Ovary (tissue), 7 donors: ENCODE measurements at regions not wholly inside any gene's neighbourhood (a gene's known extent, or its start where the extent isn't known, plus 50 kb on each side); places are given as distances from the start of the nearest gene placed in this dataset.
"Not testable (repeated sequence)": the region's sequence is repeated elsewhere in the genome, so short reads cannot be mapped to it uniquely, and the experiment has no call there.

Source experiments
- DNase-seq, 5 donors: peaks; one replicate each; pipeline ENCODE4 v3.0.0-alpha.2; 2019 to 2020
- H3K27ac ChIP-seq, 2 donors: fragments of 200-600 bp; one replicate each; pipeline versions ENCODE4 v1.5.1 to v1.8.0; 2019 to 2022
- H3K27me3 ChIP-seq: fragments of 200-600 bp; one replicate; pipeline ENCODE4 v1.8.0; 2022
- H3K36me3 ChIP-seq: fragments of 200-600 bp; sonication (generic); one replicate; pipeline ENCODE4 v1.5.1; 2019
- H3K4me1 ChIP-seq: one replicate; pipeline ENCODE4 v1.8.1; 2013; ENCODE audit warnings: mild to moderate bottlenecking, moderate library complexity; ENCODE audit not compliant: insufficient read depth
- H3K4me3 ChIP-seq: fragments of 200-600 bp; sonication (generic); one replicate; pipeline ENCODE4 v1.5.1; 2017
- H3K9me3 ChIP-seq, 2 donors: fragments of 200-600 bp in 1 of 2; sonication (generic) in 1 of 2; one replicate each; pipeline versions ENCODE4 v1.5.1 to v1.8.1; 2013 to 2019; ENCODE audit warnings: mild to moderate bottlenecking in 1 of 2, moderate library complexity in 1 of 2
- EP300 ChIP-seq: sonication (generic); formaldehyde crosslinking; IDR thresholded peaks from one replicate; pipeline ENCODE4 v1.6.1; 2017; ENCODE audit warnings: antibody characterized with exemption
- POLR2A ChIP-seq: fragments of 450-650 bp; IDR thresholded peaks from one replicate; pipeline ENCODE4 v1.6.1; 2017; ENCODE audit warnings: antibody characterized with exemption, mild to moderate bottlenecking, moderate library complexity
- WGBS, 3 donors: extraction: QIAGEN DNeasy Blood & Tissue Kit in 1 of 3; methylation state at CpG; one replicate each; pipeline versions ENCODE4 v1.1.5 to v1.1.7; 2013 to 2017; 5-methylcytosine and 5-hydroxymethylcytosine counted together
- intact Hi-C, 4 donors: fragments of 100-400 bp; cut with DNase I; formaldehyde crosslinking; loops; one replicate each; pipeline versions ENCODE4 v1.11.0 to v1.15.1; 2022 to 2023
- TF ChIP-seq, protein P1 (sequence below), 3 donors: fragments of 450-650 bp in 2 of 3; fragments of 200-600 bp in 1 of 3; IDR thresholded peaks; one replicate each; pipeline versions ENCODE4 v1.5.1 to v1.8.0; 2016 to 2022; ENCODE audit warnings: antibody characterized with exemption in 3 of 3, mild to moderate bottlenecking in 1 of 3
- donor health status: DM: no; HTN: no; CAD: no; lungs with moderate emphysema.
- donor health status: DM: no; HTN: no; CAD: no.
- donor health status: Bipolar disorder and iron deficiency.
- donor health status: DM: no; HTN: no; CAD: no.
- donor health status: DM: yes; HTN: yes; CAD: no.

- no peaks in the 10 kb centered on the region for H3K27me3 ChIP-seq
- intact Hi-C loops, result no loop called here
- no peak overlapping the region for H3K4me3 ChIP-seq
- H3K36me3 ChIP-seq, result no peaks in the 10 kb centered on the region
- no peaks in the 10 kb centered on the region for H3K9me3 ChIP-seq
- DNase-seq, result no peak
- TF ChIP-seq POLR2A (no peak), EP300 (no peak)
- TF ChIP-seq, protein P1, sequence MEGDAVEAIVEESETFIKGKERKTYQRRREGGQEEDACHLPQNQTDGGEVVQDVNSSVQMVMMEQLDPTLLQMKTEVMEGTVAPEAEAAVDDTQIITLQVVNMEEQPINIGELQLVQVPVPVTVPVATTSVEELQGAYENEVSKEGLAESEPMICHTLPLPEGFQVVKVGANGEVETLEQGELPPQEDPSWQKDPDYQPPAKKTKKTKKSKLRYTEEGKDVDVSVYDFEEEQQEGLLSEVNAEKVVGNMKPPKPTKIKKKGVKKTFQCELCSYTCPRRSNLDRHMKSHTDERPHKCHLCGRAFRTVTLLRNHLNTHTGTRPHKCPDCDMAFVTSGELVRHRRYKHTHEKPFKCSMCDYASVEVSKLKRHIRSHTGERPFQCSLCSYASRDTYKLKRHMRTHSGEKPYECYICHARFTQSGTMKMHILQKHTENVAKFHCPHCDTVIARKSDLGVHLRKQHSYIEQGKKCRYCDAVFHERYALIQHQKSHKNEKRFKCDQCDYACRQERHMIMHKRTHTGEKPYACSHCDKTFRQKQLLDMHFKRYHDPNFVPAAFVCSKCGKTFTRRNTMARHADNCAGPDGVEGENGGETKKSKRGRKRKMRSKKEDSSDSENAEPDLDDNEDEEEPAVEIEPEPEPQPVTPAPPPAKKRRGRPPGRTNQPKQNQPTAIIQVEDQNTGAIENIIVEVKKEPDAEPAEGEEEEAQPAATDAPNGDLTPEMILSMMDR (IDR thresholded peaks at IDR 0.05), result no peak
- WGBS, 3 donors, result 69 to 71% (median 71%) methylated on average over 3 of the region's 3 CpGs
- H3K27ac ChIP-seq, result no peak overlapping the region
- no peaks in the 10 kb centered on the region for H3K4me1 ChIP-seq
Measured at GRCh38 chr7:86448856-86449255, 194.9 kb upstream of the GRM3 start.

GRCh38 chr7:86445285-86445684 lies 198.4 kb upstream of the GRM3 start:
- Histone ChIP-seq H3K4me1 (no peaks in the 10 kb centered on the region), H3K9me3 (no peaks in the 10 kb centered on the region), H3K4me3 (no peak overlapping the region), H3K27me3 (no peaks in the 10 kb centered on the region), H3K27ac (no peak overlapping the region), H3K36me3 (no peaks in the 10 kb centered on the region)
- intact Hi-C loops, result no loop called here
- no peak for TF ChIP-seq POLR2A
- no peak for TF ChIP-seq EP300
- TF ChIP-seq, protein P1 (IDR thresholded peaks at IDR 0.05), result no peak
- DNase-seq, result no peak

GRCh38 chr7:86444245-86444644 lies 199.5 kb upstream of the GRM3 start:
- Histone ChIP-seq H3K9me3 (no peaks in the 10 kb centered on the region), H3K4me1 (no peaks in the 10 kb centered on the region), H3K4me3 (no peak overlapping the region), H3K27me3 (no peaks in the 10 kb centered on the region), H3K27ac (no peak overlapping the region), H3K36me3 (no peaks in the 10 kb centered on the region)
- DNase-seq, result no peak
- WGBS, 3 donors, result 89 to 95% (median 93%) methylated on average over 2 of the region's 2 CpGs
- intact Hi-C loops, result no loop called here
- TF ChIP-seq, protein P1 (IDR thresholded peaks at IDR 0.05), result no peak
- TF ChIP-seq POLR2A (no peak), EP300 (no peak)

DNA sequence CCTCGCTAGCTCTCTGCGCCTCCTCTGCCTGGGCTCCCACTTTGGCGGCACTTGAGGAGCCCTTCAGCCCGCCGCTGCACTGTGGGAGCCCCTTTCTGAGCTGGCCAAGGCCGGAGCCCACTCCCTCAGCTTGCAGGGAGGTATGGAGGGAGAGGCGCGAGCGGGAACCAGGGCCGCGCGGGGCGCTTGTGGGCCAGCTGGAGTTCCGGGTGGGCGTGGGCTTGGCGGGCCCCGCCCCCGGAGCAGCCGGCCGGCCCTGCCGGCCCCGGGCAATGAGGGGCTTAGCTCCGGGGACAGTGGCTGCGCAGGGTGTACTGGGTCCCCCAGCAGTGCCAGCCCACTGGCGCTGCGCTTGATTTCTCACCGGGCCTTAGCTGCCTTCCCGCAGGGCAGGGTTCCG lies 203.3 kb upstream of the GRM3 start:
- H3K27me3 ChIP-seq, H3K4me1 ChIP-seq, H3K9me3 ChIP-seq, intact Hi-C loops, DNase-seq, H3K27ac ChIP-seq, H3K4me3 ChIP-seq, H3K36me3 ChIP-seq: not testable (repeated sequence)
- 89 to 95% (median 95%) methylated on average over 23 to 29 of the region's 29 CpGs for WGBS, 3 donors

DNA sequence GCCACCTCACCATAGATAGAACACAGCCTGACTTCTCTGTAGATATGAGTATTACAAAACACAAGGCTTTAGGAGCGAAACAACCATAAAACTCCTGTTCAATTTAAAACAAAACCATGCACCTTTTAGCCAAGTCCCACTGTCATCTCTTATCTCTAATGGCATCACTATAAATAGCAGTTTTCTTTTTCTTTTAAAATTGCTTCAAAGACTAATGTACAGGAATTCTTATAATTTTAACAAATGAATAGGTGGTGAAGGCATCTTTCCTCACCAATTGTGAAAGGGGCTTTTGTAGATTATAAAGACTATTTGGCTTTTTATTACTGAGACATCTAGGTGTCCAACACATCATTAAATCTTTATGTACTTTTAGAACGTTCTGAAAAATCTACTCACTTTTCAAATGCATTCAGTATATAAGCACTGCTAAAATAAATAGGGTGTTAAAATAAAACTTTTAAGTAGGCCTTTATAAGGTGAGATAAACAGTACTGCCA lies 205.7 kb upstream of the GRM3 start:
- intact Hi-C loops, result no loop called here
- TF ChIP-seq POLR2A, result no peak
- no peaks in the 10 kb centered on the region for H3K4me1 ChIP-seq
- 57 to 67% (median 65%) methylated on average over 2 of the region's 2 CpGs for WGBS, 3 donors
- no peak for DNase-seq
- no peaks in the 10 kb centered on the region for H3K9me3 ChIP-seq
- no peaks in the 10 kb centered on the region for H3K36me3 ChIP-seq
- no peaks in the 10 kb centered on the region for H3K27me3 ChIP-seq
- no peak overlapping the region for H3K27ac ChIP-seq
- H3K4me3 ChIP-seq, result no peak overlapping the region

- H3K27me3 ChIP-seq, result no peaks in the 10 kb centered on the region
- H3K9me3 ChIP-seq, result no peaks in the 10 kb centered on the region
- H3K4me3 ChIP-seq, result no peak overlapping the region
- TF ChIP-seq, protein P1 (IDR thresholded peaks at IDR 0.05), result no peak
- TF ChIP-seq POLR2A (no peak), EP300 (no peak)
- no peaks in the 10 kb centered on the region for H3K36me3 ChIP-seq
- 69 to 77% (median 72%) methylated on average over 4 of the region's 4 CpGs for WGBS, 3 donors
- intact Hi-C loops, result no loop called here
- H3K27ac ChIP-seq, result no peak overlapping the region
- no peaks in the 10 kb centered on the region for H3K4me1 ChIP-seq
- no peak for DNase-seq
Measured at GRCh38 chr7:86431761-86432160, 211.9 kb upstream of the GRM3 start.
